HG03135 (cell line): ENCODE measurements at regions not wholly inside any gene's neighbourhood (a gene's known extent, or its start where the extent isn't known, plus 50 kb on each side); places are given as distances from the start of the nearest gene placed in this dataset.

Source experiments
- ATAC-seq: cut with Tn5 transposase; IDR thresholded peaks from one replicate; pipeline ENCODE4 v1.9.1; 2021; ENCODE audit warnings: mild to moderate bottlenecking, moderate library complexity; ENCODE audit not compliant: unreplicated experiment

- ATAC-seq = no peak
Observed at GRCh38 chr1:78351551-78352216, 139.1 kb upstream of the PTGFR start.

GRCh38 chr1:78355656-78356055 lies 135.1 kb upstream of the PTGFR start:
- ATAC-seq = no peak

- no peak for ATAC-seq
Observed at GRCh38 chr1:78358165-78358564, 132.6 kb upstream of the PTGFR start.

- no peak for ATAC-seq
Observed at GRCh38 chr1:78359666-78360065, 131.1 kb upstream of the PTGFR start.

GRCh38 chr1:78360584-78360983 lies 130.2 kb upstream of the PTGFR start:
- no peak for ATAC-seq

GRCh38 chr1:78367700-78368099 lies 123.1 kb upstream of the PTGFR start:
- ATAC-seq = no peak

GRCh38 chr1:78369546-78369945 lies 121.2 kb upstream of the PTGFR start:
- ATAC-seq = no peak

GRCh38 chr1:78370356-78370755 lies 120.4 kb upstream of the PTGFR start:
- peak; percentile 71 for ATAC-seq

GRCh38 chr1:78370779-78371482 lies 119.8 kb upstream of the PTGFR start:
- ATAC-seq = peak; percentile 78

- no peak for ATAC-seq
Observed at GRCh38 chr1:78373676-78374075, 117.1 kb upstream of the PTGFR start.

GRCh38 chr1:78375996-78376395 lies 114.8 kb upstream of the PTGFR start:
- ATAC-seq = no peak

- peak; percentile 95 for ATAC-seq
Observed at GRCh38 chr1:78377356-78377928, 113.3 kb upstream of the PTGFR start.

- ATAC-seq = no peak
Observed at GRCh38 chr1:78383923-78384322, 106.9 kb upstream of the PTGFR start.

GRCh38 chr1:78385744-78386462 lies 104.9 kb upstream of the PTGFR start:
- peak; percentile 92 for ATAC-seq

GRCh38 chr1:78387201-78387600 lies 103.6 kb upstream of the PTGFR start:
- no peak for ATAC-seq

GRCh38 chr1:78387871-78388270 lies 102.9 kb upstream of the PTGFR start:
- ATAC-seq = no peak

- no peak for ATAC-seq
Observed at GRCh38 chr1:78388275-78388674, 102.5 kb upstream of the PTGFR start.

- ATAC-seq = no peak
Observed at GRCh38 chr1:78401148-78401547, 89.6 kb upstream of the PTGFR start.

- ATAC-seq = no peak
Observed at GRCh38 chr1:78408192-78408591, 82.6 kb upstream of the PTGFR start.

GRCh38 chr1:78408810-78409209 lies 82.0 kb upstream of the PTGFR start:
- ATAC-seq = no peak

- no peak for ATAC-seq
Observed at GRCh38 chr1:78410643-78411042, 80.1 kb upstream of the PTGFR start.

- no peak for ATAC-seq
Observed at GRCh38 chr1:78411707-78412106, 79.1 kb upstream of the PTGFR start.
